ENCODE measurements at regions not wholly inside any gene's neighbourhood (a gene's known extent, or its start where the extent isn't known, plus 50 kb on each side); places are given as distances from the start of the nearest gene placed in this dataset.

DNA sequence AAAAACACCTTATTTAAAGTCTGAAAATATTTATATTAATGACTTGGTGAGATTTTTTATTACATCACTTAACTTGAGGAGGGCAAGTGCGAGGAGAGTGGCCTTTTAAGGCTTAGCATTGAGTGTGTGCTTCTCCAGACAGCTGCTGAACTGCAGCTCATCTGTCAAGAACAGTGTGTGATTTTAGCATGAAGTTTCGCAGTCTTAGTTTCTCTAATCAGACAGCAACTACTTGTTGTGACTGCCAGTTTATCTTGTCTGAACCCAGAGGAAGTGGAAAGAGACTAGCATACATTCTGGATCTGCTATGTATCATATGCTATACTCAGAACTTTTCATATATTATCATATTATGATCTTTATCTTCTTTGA is 291.7 kb upstream of the ROPN1 start:
- Histone ChIP-seq H3K27me3 (ENCODE audit: control insufficient read depth, insufficient read depth, low read length) (no peaks in the 10 kb centered on the region), H3K27ac (ENCODE audit: low read depth in 2 of 2, low read length in 2 of 2) (no peak overlapping the region), H3K4me1 (ENCODE audit: control insufficient read depth in 2 of 3, insufficient read depth in 2 of 3, low read depth in 1 of 3, low read length in 3 of 3) (peaks cover 0 to 4% (median 3%) of the 10 kb centered on the region in 3 donors), H3K36me3 (ENCODE audit: control insufficient read depth in 2 of 3, insufficient read depth in 3 of 3, low read length in 3 of 3) (no peaks in the 10 kb centered on the region), H3K4me3 (ENCODE audit: low read length in 3 of 3) (no peak overlapping the region), H3K9ac (ENCODE audit: low read length in 3 of 3) (no peak overlapping the region), H3K9me3 (ENCODE audit: control insufficient read depth in 2 of 3, insufficient read depth in 1 of 3, low read length in 3 of 3) (no peaks in the 10 kb centered on the region)
- DNase-seq (no peak), FAIRE-seq (no peak)
- intact Hi-C loops (cut with DNase I) = no loop called here
- no peak for TF ChIP-seq CTCF (IDR thresholded peaks at IDR 0.05; ENCODE audit: borderline replicate concordance, extremely low read depth, insufficient read depth)

DNA sequence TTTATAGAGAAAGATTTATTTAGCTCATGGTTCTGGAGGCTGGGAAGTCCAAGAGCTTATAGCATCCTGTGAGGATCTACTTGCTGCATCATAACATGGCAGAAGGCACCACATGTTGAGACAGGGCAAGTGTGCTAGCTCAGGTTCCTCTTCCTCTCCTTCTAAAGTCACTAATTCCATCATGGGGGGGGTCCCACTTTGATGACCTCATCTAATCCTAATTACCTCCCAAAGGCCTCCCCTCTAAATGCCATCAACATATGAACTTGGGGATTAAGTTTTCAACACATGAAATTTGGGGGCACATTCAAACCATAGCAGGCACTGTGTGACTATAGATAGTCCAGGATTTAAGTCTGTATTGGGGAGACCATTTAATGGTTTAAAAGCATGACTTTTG is 297.1 kb upstream of the ROPN1 start:
- intact Hi-C loops (cut with DNase I) = no loop called here
- FAIRE-seq = no peak

DNA sequence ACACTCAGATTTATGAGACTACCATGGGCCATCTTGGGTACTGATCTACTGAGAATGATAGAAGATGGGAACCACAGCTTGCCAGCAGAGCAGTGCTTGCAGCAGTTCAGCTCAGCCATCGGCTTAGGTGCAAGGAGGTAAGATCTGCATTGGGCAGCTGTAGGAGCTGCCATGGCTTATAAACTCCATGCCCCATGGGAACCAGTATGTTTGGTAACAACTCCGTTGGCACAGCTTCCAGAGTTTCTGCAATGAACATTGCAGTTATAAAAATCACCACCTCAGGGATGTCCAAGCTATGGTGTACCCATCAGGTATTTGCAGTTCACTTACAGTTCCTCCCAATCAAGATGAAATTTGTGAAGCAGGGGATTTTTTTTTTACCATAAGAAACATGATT is 299.1 kb upstream of the ROPN1 start:
- Histone ChIP-seq H3K36me3 (ENCODE audit: control insufficient read depth in 2 of 3, insufficient read depth in 3 of 3, low read length in 3 of 3) (no peaks in the 10 kb centered on the region), H3K9ac (ENCODE audit: low read length in 3 of 3) (no peak overlapping the region), H3K4me3 (ENCODE audit: low read length in 3 of 3) (no peak overlapping the region), H3K27ac (ENCODE audit: low read depth in 2 of 2, low read length in 2 of 2) (no peak overlapping the region), H3K4me1 (ENCODE audit: control insufficient read depth in 2 of 3, insufficient read depth in 2 of 3, low read depth in 1 of 3, low read length in 3 of 3) (peaks cover 0 to 4% (median 0%) of the 10 kb centered on the region in 3 donors), H3K9me3 (ENCODE audit: control insufficient read depth in 2 of 3, insufficient read depth in 1 of 3, low read length in 3 of 3) (no peaks in the 10 kb centered on the region), H3K27me3 (ENCODE audit: control insufficient read depth, insufficient read depth, low read length) (no peaks in the 10 kb centered on the region)
- FAIRE-seq (no peak), DNase-seq (no peak)
- no peak for TF ChIP-seq CTCF (IDR thresholded peaks at IDR 0.05; ENCODE audit: borderline replicate concordance, extremely low read depth, insufficient read depth)
- intact Hi-C loops (cut with DNase I) = no loop called here

More for the DNA sequence above, 297.1 kb upstream of the ROPN1 start:
- Histone ChIP-seq H3K36me3 (ENCODE audit: control insufficient read depth in 2 of 3, insufficient read depth in 3 of 3, low read length in 3 of 3) (no peaks in the 10 kb centered on the region), H3K4me3 (ENCODE audit: low read length in 3 of 3) (no peak overlapping the region), H3K9me3 (ENCODE audit: control insufficient read depth in 2 of 3, insufficient read depth in 1 of 3, low read length in 3 of 3) (no peaks in the 10 kb centered on the region), H3K4me1 (ENCODE audit: control insufficient read depth in 2 of 3, insufficient read depth in 2 of 3, low read depth in 1 of 3, low read length in 3 of 3) (peaks cover 0 to 4% (median 3%) of the 10 kb centered on the region in 3 donors), H3K27ac (ENCODE audit: low read depth in 2 of 2, low read length in 2 of 2) (no peak overlapping the region), H3K27me3 (ENCODE audit: control insufficient read depth, insufficient read depth, low read length) (no peaks in the 10 kb centered on the region), H3K9ac (ENCODE audit: low read length in 3 of 3) (no peak overlapping the region)
- no peak for DNase-seq
- TF ChIP-seq CTCF (IDR thresholded peaks at IDR 0.05; ENCODE audit: borderline replicate concordance, extremely low read depth, insufficient read depth) = no peak

DNA sequence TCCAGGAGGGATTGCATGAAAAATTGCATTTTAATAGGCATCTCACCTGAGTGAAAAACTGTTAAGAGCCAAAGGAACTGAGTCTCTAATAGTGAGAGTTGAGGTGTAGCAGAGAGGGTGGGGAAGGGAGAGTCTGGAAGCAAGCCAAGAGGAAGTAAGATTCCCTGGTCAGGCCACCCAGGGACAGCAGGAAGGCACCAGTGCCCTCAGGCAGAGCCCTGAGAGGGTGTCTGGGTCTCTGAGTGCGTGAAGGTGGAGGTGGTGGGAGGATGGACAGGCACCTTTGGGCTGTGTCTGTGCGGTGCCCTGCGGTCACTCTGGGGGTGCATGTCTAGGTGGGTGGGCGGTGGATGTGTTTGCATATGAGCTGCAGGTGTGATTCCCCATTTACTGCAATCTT is 300.4 kb upstream of the ROPN1 start:
- H3K27ac ChIP-seq (ENCODE audit: low read depth in 2 of 2, low read length in 2 of 2) = no peak overlapping the region
- no peaks in the 10 kb centered on the region for H3K9me3 ChIP-seq (ENCODE audit: control insufficient read depth in 2 of 3, insufficient read depth in 1 of 3, low read length in 3 of 3)
- H3K9ac ChIP-seq (ENCODE audit: low read length in 3 of 3) = no peak overlapping the region
- no peaks in the 10 kb centered on the region for H3K27me3 ChIP-seq (ENCODE audit: control insufficient read depth, insufficient read depth, low read length)
- TF ChIP-seq CTCF (IDR thresholded peaks at IDR 0.05; ENCODE audit: borderline replicate concordance, extremely low read depth, insufficient read depth) = no peak
- DNase-seq = peak in 1 of 5 donors; percentile 68
- peaks cover 0 to 4% (median 0%) of the 10 kb centered on the region in 3 donors for H3K4me1 ChIP-seq (ENCODE audit: control insufficient read depth in 2 of 3, insufficient read depth in 2 of 3, low read depth in 1 of 3, low read length in 3 of 3)
- no peak for FAIRE-seq
- intact Hi-C loops (cut with DNase I) = no loop called here
- no peaks in the 10 kb centered on the region for H3K36me3 ChIP-seq (ENCODE audit: control insufficient read depth in 2 of 3, insufficient read depth in 3 of 3, low read length in 3 of 3)
- H3K4me3 ChIP-seq (ENCODE audit: low read length in 3 of 3) = no peak overlapping the region
